Stimulated activated CD4-positive, alpha-beta T cell treated with anti-CD3 and anti-CD28 coated beads, Interleukin-12 subunit alpha, Interleukin-12 subunit beta, amount 100 ng/mL, for 48 hours (primary cell): ENCODE measurements at regions not wholly inside any gene's neighbourhood (a gene's known extent, or its start where the extent isn't known, plus 50 kb on each side); places are given as distances from the start of the nearest gene placed in this dataset.

Experiments used
- DNase-seq, 3 donors: peaks; one replicate each; pipeline ENCODE4 v3.0.0-alpha.2; 2020; ENCODE audit warnings: low read depth in 2 of 3, low spot score in 1 of 3

DNA sequence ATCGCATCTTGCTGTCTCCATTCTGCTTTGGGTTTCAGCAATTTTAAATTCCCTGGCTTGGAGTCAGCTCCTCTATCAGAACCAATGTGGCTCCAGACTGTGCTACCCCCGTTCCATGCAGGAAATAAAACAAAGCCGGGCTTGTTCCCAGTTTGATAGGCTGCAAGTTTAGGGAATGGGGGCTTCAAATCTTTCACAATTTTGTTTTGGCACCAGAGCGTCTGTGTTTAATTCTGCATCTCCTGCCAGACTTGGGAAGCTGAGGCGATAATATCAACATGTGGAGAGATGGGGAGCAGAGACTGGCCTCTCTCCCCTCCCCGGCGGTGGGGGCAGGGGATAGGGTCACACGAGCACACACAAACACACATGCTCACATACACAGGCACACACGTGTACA is 305.9 kb downstream of the FGFR2 start:
- DNase-seq = no peak

DNA sequence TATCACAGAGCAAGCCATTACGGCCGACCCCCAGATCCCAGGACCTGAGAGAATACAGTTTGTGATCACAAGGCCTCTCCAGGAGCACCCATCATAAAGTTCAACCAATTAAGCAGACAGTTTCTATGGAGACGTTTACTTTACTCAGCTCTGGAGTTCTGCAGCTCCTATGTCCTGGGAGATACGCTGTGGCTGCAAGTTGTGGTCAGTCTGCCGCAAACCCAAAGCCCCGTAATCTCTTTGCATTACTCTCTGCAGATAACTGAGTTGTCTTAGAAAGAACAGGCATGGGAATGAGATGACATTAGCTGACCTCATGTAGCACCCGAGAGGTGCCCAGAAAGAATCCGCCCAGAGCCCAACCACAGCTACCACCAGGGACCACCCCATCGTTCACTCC is 305.1 kb downstream of the FGFR2 start:
- DNase-seq = no peak

DNA sequence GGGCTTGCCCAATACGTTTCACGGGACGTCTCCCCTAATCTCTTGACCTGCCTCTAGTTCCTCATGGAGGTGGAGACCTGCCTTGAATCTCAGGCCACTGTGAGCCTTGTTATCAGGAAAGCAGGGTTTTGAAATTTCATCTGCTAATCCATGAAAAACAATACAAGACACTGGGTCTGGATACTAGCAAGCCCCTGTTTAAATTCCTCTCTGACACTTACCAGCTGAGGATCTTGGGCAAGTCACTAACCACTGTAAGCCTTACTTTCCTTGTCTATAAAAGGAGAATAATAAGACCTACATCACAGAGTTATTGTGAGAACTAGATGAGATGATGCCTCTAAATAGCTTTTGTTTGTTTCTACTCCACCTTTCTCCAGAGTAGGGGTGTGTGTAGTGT is 303.6 kb downstream of the FGFR2 start:
- no peak for DNase-seq

DNA sequence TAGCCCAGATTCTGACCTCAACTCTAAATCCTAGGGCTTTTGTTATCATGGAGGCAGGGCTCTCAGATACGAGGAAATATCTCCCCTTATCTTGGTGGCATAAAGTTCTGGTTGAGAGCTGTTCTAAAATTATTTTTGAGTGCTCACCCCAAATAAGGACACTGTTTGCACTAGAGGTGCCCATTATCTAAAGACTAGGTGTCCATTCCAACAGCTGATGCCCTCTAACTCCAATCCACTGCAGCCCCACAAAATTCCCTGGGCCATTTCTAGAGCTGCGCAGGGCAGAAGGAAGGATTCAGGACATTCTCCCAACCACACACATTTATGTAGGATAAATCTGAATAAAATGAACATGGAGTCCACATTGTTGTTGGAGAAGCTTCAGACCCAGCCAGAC is 301.9 kb downstream of the FGFR2 start:
- DNase-seq = no peak

- no peak for DNase-seq
Measured at GRCh38 chr10:121296881-121297585, 301.2 kb downstream of the FGFR2 start.

DNA sequence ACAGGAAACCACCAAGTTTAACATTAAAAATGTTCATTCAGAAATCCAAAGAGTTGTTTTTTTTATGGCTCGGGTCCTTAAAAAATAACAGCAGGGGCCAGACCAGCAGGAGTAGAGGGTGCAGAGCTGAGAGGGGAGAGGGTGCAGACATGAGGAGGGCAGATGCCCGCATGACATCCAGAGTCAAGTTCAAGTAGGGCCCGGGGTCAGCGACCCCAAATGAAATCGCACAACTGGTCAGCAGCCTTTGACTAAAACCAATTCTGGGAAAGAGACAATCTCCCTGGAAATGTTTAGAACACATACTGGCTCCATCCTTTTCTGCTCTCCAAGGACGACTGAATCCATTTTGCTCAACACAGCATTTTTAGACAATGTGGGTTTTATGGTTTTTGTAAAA is 297.5 kb downstream of the FGFR2 start:
- no peak for DNase-seq

DNA sequence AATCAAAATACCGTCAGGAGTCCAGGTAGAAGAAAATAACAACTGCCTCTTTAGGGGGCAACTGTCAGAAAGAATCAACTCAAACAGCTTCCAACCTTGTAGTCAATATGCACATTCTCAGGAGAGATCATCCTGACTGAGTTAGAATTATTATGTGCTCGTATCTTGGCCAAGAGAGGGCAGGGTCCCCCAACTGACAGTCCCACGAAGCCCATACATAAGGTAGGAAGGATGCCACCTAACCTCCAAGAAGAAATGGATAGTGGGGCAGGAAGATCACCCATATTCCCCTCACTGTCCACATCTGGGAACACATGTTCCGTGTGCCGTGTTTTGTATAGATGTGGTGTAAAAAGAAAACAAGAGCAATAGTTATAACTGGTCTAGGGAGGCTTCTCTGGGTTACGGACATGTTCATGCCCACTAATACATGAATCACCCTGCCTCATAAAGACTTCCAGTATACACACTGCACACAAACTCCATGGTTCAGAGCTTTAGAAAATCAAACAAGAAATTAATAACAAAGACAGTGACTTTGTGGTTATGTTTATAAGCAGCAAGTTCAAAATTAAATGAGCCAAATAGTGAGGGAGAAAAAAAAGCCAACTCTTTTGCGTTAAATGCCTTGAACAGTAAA is 295.6 kb downstream of the FGFR2 start:
- no peak for DNase-seq

GRCh38 chr10:121303287-121303890 is 294.9 kb downstream of the FGFR2 start:
- DNase-seq = no peak

DNA sequence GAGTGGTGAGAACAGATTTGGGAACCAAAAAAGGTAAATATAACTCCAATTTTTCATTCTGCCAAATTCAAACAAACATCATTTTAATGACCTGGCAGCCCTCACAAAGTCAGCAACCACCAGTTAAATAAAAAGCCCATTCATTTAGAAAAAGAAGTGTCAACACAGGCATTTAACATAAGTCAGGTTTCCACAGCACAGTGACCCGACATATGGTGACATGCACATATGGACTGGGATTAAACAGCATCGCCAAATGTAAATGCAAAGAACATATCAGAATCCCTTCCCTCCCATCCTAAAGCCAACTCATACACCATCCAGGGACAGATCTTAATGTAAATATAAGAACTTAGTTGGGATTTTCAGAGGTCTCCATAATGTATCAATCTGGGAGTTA is 293.2 kb downstream of the FGFR2 start:
- no peak for DNase-seq

DNA sequence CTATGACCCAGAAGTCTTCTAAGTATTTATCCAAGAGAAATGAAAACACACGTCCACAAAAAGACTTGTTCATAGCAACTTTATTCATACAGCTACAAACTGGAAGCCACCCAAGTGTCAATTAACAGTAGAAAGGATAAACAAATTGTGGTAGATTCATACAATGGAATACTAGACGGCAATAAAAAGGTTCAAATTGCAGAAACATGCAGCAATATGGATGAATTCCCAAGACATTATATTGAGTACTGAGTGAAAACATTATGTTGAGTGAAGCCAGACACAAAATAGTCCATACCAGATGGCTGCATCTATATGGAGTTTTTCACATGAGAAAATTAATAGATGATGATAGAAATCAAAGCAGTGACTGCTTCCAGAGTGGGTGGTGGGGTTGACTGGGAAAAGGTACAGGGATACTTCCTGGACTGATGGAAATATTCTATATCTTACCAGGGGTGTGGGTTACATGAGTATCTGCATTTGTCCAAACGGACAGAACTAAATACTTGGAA is 292.0 kb downstream of the FGFR2 start:
- DNase-seq = no peak

GRCh38 chr10:121307411-121307980 is 290.7 kb downstream of the FGFR2 start:
- DNase-seq = no peak

GRCh38 chr10:121308020-121308419 is 290.2 kb downstream of the FGFR2 start:
- DNase-seq = no peak

- DNase-seq = no peak
Measured at GRCh38 chr10:121309164-121309563, 289.1 kb downstream of the FGFR2 start.

DNA sequence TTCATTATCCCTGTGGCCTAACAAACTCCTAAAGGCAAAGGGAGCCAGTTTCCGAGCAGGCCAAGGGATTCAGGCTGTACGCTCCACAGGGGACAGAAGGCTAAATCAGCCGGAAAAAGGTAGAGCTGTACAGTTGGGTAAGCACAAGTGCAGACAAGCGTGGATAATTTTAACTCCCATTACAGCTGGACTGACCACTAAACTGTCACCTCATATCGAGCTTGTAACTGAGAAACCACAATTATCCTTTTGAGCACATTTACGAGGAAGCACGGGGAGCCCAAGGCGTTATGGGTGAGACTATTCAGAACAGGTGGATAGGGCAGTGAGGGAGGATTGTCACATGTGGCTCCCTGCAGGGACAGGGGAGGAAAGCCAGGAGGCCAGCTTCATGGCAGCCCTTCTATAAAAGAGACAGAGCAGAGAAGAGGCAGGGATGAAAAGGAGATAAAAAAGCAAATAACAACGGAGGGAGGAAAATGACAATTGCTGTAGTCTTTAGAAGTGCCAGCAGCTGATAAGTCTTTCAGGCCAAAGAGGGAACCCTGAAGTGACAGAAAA is 288.0 kb downstream of the FGFR2 start:
- no peak for DNase-seq

DNA sequence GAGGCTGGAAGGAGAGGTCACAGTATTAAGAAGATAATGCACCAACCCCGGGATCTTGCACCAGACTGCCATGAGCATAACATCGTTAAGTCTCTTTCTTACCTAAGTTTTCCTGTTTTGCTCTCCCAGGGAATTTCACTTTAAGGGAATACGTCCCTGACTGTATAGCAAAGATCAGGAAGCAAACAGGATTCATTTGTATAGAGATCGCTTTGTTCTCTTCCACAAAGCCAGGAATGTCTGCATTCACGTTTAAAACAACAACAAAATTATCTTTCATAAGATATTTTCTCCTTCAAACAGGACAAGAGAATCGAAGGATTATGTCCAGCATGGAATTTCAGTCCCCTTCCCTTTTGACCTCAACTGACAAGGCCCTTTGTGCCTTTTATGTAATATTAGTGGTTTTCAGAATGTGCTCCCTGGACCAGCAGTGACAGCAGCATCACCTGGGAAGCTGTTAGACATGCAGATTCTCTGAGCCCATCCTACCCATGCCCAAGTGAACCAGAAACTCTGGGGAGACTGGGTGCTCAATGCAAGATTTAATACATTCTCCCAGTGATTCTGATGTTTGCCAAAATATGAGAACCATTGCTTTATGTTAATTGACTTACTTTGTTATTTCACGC is 286.3 kb downstream of the FGFR2 start:
- no peak for DNase-seq

- DNase-seq = no peak
Measured at GRCh38 chr10:121312587-121312986, 285.7 kb downstream of the FGFR2 start.

- DNase-seq = no peak
Measured at GRCh38 chr10:121313119-121313875, 284.9 kb downstream of the FGFR2 start.

DNA sequence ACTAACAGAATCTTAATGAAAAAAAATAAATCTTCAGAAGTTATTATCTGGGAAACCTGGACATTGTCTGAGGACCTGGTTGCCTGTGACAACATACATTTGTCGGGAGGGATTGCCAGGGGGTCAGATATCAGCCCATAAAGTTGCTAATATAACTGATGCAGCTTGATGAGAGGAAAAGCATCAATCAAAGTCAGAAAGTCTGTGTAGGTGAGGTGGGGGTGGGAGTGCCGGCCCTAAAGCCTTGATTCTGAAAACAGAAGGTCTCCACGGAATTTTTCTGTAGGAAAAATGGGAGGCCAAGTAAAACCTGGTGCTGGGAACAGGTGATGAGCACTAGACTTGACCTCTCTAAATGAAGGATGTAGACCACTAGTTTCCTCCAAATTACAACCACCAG is 281.8 kb downstream of the FGFR2 start:
- no peak for DNase-seq

DNA sequence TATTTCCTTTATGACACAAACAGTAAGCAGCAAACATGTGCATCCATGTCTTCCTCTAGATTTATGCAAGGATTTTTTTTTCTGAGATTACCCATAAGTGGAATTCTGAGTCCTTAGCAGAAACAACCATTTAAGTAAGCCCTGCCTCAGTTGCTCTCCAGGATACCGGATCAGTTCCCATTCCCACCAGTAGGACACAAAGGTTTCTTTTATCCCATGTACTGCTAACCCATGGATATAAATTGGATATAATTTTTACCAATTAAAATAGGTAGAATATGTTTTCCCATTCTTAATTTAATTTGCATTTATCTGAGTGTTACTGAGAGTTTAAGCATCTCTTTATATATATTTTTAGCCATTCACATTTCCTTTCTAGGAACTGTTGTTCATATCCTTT is 280.9 kb downstream of the FGFR2 start:
- no peak for DNase-seq

GRCh38 chr10:121322046-121322445 is 276.2 kb downstream of the FGFR2 start:
- DNase-seq = no peak

- no peak for DNase-seq
Measured at GRCh38 chr10:121322776-121323175, 275.5 kb downstream of the FGFR2 start.
